ENCODE measurements at regions not wholly inside any gene's neighbourhood (a gene's known extent, or its start where the extent isn't known, plus 50 kb on each side); places are given as distances from the start of the nearest gene placed in this dataset.

DNA sequence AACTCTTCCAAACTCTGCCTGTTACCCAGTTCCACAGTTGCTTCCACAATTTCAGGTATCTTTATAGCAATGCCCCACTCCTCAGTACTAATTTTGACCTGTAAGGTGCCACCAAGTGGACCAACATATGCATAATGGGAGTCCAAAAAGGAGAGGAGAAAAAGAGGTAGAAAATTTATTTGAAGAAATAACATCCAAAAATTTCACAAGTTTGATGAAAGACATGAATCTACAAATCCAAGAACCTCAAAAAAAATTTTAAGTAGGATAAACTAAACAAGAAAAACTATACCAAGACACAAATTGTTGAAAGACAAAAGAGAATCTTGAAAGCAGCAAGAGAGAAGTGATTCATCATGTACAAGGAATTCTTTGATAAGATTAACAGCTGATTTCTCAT lies 79.8 kb downstream of the BARX1 start:
- TF ChIP-seq POLR2A (IDR thresholded peaks at IDR 0.05), result no peak
- TF ChIP-seq, protein P1, sequence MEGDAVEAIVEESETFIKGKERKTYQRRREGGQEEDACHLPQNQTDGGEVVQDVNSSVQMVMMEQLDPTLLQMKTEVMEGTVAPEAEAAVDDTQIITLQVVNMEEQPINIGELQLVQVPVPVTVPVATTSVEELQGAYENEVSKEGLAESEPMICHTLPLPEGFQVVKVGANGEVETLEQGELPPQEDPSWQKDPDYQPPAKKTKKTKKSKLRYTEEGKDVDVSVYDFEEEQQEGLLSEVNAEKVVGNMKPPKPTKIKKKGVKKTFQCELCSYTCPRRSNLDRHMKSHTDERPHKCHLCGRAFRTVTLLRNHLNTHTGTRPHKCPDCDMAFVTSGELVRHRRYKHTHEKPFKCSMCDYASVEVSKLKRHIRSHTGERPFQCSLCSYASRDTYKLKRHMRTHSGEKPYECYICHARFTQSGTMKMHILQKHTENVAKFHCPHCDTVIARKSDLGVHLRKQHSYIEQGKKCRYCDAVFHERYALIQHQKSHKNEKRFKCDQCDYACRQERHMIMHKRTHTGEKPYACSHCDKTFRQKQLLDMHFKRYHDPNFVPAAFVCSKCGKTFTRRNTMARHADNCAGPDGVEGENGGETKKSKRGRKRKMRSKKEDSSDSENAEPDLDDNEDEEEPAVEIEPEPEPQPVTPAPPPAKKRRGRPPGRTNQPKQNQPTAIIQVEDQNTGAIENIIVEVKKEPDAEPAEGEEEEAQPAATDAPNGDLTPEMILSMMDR (IDR thresholded peaks at IDR 0.05), result no peak
